ENCODE measurements at regions not wholly inside any gene's neighbourhood (a gene's known extent, or its start where the extent isn't known, plus 50 kb on each side); places are given as distances from the start of the nearest gene placed in this dataset.

GRCh38 chrX:44770121-44770520, 73.7 kb upstream of the DUSP21 start:
- H3K27ac Mint-ChIP-seq = no peak overlapping the region
- peaks cover 3% of the 10 kb centered on the region for H3K27me3 Mint-ChIP-seq
- TF ChIP-seq EZH2 (IDR thresholded peaks at IDR 0.05; ENCODE audit: borderline replicate concordance, insufficient read depth, low read depth, low read length, poor library complexity, severe bottlenecking) = no peak
- TF ChIP-seq, protein P1, sequence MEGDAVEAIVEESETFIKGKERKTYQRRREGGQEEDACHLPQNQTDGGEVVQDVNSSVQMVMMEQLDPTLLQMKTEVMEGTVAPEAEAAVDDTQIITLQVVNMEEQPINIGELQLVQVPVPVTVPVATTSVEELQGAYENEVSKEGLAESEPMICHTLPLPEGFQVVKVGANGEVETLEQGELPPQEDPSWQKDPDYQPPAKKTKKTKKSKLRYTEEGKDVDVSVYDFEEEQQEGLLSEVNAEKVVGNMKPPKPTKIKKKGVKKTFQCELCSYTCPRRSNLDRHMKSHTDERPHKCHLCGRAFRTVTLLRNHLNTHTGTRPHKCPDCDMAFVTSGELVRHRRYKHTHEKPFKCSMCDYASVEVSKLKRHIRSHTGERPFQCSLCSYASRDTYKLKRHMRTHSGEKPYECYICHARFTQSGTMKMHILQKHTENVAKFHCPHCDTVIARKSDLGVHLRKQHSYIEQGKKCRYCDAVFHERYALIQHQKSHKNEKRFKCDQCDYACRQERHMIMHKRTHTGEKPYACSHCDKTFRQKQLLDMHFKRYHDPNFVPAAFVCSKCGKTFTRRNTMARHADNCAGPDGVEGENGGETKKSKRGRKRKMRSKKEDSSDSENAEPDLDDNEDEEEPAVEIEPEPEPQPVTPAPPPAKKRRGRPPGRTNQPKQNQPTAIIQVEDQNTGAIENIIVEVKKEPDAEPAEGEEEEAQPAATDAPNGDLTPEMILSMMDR (IDR thresholded peaks at IDR 0.05) = no peak

GRCh38 chrX:44767308-44767707, 76.5 kb upstream of the DUSP21 start:
- POLR2A ChIA-PET = no interaction called here
- CTCF ChIA-PET = no interaction called here
- Mint-ChIP-seq H3K4me3 (peak overlapping the region; percentile 14), H3K27me3 (peaks cover 4% of the 10 kb centered on the region), H3K4me1 (peaks cover 8% of the 10 kb centered on the region), H3K27ac (no peak overlapping the region), H3K9me3 (ENCODE audit: insufficient read depth) (no peaks in the 10 kb centered on the region)
- ATAC-seq (ENCODE audit: low read depth) (no peak), DNase-seq (peak; percentile 5)
- H3K4me3 ChIP-seq (ENCODE audit: control extremely low read depth in 1 of 5, extremely low read depth in 1 of 5, insufficient read depth in 1 of 5, low read depth in 2 of 5, low read length in 4 of 5) = no peak overlapping the region
- WGBS (ENCODE audit: insufficient coverage) = no CpG with 5 or more reads among the region's 5 CpGs
- H3K27ac ChIP-seq (ENCODE audit: low read length in 2 of 2) = no peak overlapping the region
- no peaks in the 10 kb centered on the region for H3K4me1 ChIP-seq (ENCODE audit: control insufficient read depth in 2 of 2, insufficient read depth in 2 of 2, low read length in 2 of 2)
- H2AFZ ChIP-seq (ENCODE audit: insufficient read depth, low read depth, low read length, poor library complexity, severe bottlenecking) = no peak overlapping the region
- no peaks in the 10 kb centered on the region for H3K36me3 ChIP-seq (replicated peaks in 1 of 2; ENCODE audit: control extremely low read depth in 1 of 2, control insufficient read depth in 1 of 2, extremely low read depth in 1 of 2, insufficient read depth in 2 of 2, low read length in 1 of 2)
- H3K27me3 ChIP-seq (replicated peaks in 1 of 4; ENCODE audit: control extremely low read depth in 1 of 4, control insufficient read depth in 3 of 4, insufficient read depth in 4 of 4, low read length in 3 of 4) = peaks cover 0 to 2% (median 0%) of the 10 kb centered on the region in 4 experiments
- no peak for TF ChIP-seq EZH2 (IDR thresholded peaks at IDR 0.05; ENCODE audit: borderline replicate concordance, insufficient read depth, low read depth, low read length, poor library complexity, severe bottlenecking)
- TF ChIP-seq, protein P1 (IDR thresholded peaks at IDR 0.05) = no peak
- no peaks in the 10 kb centered on the region for H3K79me2 ChIP-seq (ENCODE audit: control insufficient read depth, insufficient read depth, low read length)
- intact Hi-C loops (cut with micrococcal nuclease) = no loop called here
- H4K20me1 ChIP-seq (ENCODE audit: control insufficient read depth, insufficient read depth, low read length, poor library complexity, severe bottlenecking) = no peaks in the 10 kb centered on the region
- H3K9me3 ChIP-seq (ENCODE audit: control extremely low read depth in 1 of 3, control insufficient read depth in 2 of 3, insufficient read depth in 1 of 3, low read length in 2 of 3) = peaks cover 0 to 4% (median 2%) of the 10 kb centered on the region in 3 donors
- no peak overlapping the region for H3K9ac ChIP-seq (ENCODE audit: low read length)
- H3K4me2 ChIP-seq (replicated peaks; ENCODE audit: low read depth, low read length, poor library complexity, severe bottlenecking) = no peak overlapping the region

More at GRCh38 chrX:44770121-44770520, 73.7 kb upstream of the DUSP21 start:
- Histone ChIP-seq H3K4me1 (ENCODE audit: control insufficient read depth in 2 of 2, insufficient read depth in 2 of 2, low read length in 2 of 2) (no peaks in the 10 kb centered on the region), H3K9ac (ENCODE audit: low read length) (no peak overlapping the region), H3K36me3 (replicated peaks in 1 of 2; ENCODE audit: control extremely low read depth in 1 of 2, control insufficient read depth in 1 of 2, extremely low read depth in 1 of 2, insufficient read depth in 2 of 2, low read length in 1 of 2) (no peaks in the 10 kb centered on the region), H4K20me1 (ENCODE audit: control insufficient read depth, insufficient read depth, low read length, poor library complexity, severe bottlenecking) (no peaks in the 10 kb centered on the region), H3K27ac (ENCODE audit: low read length in 2 of 2) (no peak overlapping the region), H3K9me3 (ENCODE audit: control extremely low read depth in 1 of 3, control insufficient read depth in 2 of 3, insufficient read depth in 1 of 3, low read length in 2 of 3) (peaks cover 0 to 4% (median 2%) of the 10 kb centered on the region in 3 donors), H3K4me2 (replicated peaks; ENCODE audit: low read depth, low read length, poor library complexity, severe bottlenecking) (no peak overlapping the region), H3K4me3 (ENCODE audit: control extremely low read depth in 1 of 5, extremely low read depth in 1 of 5, insufficient read depth in 1 of 5, low read depth in 2 of 5, low read length in 4 of 5) (no peak overlapping the region), H2AFZ (ENCODE audit: insufficient read depth, low read depth, low read length, poor library complexity, severe bottlenecking) (no peak overlapping the region), H3K79me2 (ENCODE audit: control insufficient read depth, insufficient read depth, low read length) (no peaks in the 10 kb centered on the region), H3K27me3 (replicated peaks in 1 of 4; ENCODE audit: control extremely low read depth in 1 of 4, control insufficient read depth in 3 of 4, insufficient read depth in 4 of 4, low read length in 3 of 4) (no peaks in the 10 kb centered on the region)
- Mint-ChIP-seq H3K9me3 (ENCODE audit: insufficient read depth) (no peaks in the 10 kb centered on the region), H3K4me1 (peaks cover 8% of the 10 kb centered on the region), H3K4me3 (no peak overlapping the region)
- DNase-seq (no peak), ATAC-seq (ENCODE audit: low read depth) (no peak)
- WGBS (ENCODE audit: insufficient coverage) = no CpG with 5 or more reads among the region's 2 CpGs
- intact Hi-C loops (cut with micrococcal nuclease) = no loop called here
- ChIA-PET POLR2A (no interaction called here), CTCF (no interaction called here)
